ENCODE measurements at regions not wholly inside any gene's neighbourhood (a gene's known extent, or its start where the extent isn't known, plus 50 kb on each side); places are given as distances from the start of the nearest gene placed in this dataset.

GRCh38 chr10:31721096-31721495 lies 207.5 kb downstream of the ARHGAP12 start:
- POLR2A ChIA-PET: no interaction called here

GRCh38 chr10:31720546-31720945 lies 208.1 kb downstream of the ARHGAP12 start:
- 11% methylated on average over 1 of the region's 1 CpG for WGBS (ENCODE audit: missing lambda C conversion rate)
- no peak overlapping the region for H3K27ac ChIP-seq
- H3K4me1 ChIP-seq: no peaks in the 10 kb centered on the region
- TF ChIP-seq HOXB13 (CRISPR knock-in tag; IDR thresholded peaks at IDR 0.05; ENCODE audit: low read depth): no peak
- ATAC-seq (no peak), FAIRE-seq (no peak), DNase-seq (ENCODE audit: low read depth in 1 of 2, low spot score in 1 of 2) (no peak)
- CTCF ChIA-PET: no interaction called here
- H3K4me2 ChIP-seq: no peak overlapping the region
- POLR2A ChIA-PET: no interaction called here
- no peak overlapping the region for H3K4me3 ChIP-seq
- peaks cover 5% of the 10 kb centered on the region; the same call in 1 of the 3 replicates for H3K9me3 ChIP-seq

More at GRCh38 chr10:31721096-31721495, 207.5 kb downstream of the ARHGAP12 start:
- WGBS (ENCODE audit: missing lambda C conversion rate): 47% methylated on average over 5 of the region's 5 CpGs
- Histone ChIP-seq H3K9me3 (peaks cover 5% of the 10 kb centered on the region; the same call in 1 of the 3 replicates), H3K4me3 (no peak overlapping the region), H3K4me2 (no peak overlapping the region), H3K4me1 (no peaks in the 10 kb centered on the region), H3K27ac (no peak overlapping the region)
- ATAC-seq: no peak
- CTCF ChIA-PET: no interaction called here
- FAIRE-seq: no peak
- no peak for DNase-seq (ENCODE audit: low read depth in 1 of 2, low spot score in 1 of 2)
- TF ChIP-seq ELK1 (IDR thresholded peaks at IDR 0.05; ENCODE audit: low read depth, low read length) (no peak), ZFP36 (IDR thresholded peaks at IDR 0.05; ENCODE audit: borderline replicate concordance, partially characterized antibody) (no peak), HMGXB4 (CRISPR knock-in tag; IDR thresholded peaks at IDR 0.05; ENCODE audit: borderline replicate concordance) (no peak), POLR2AphosphoS2 (conservative IDR thresholded peaks at IDR 0.05; ENCODE audit: low read length) (no peak), NR3C1 (IDR thresholded peaks at IDR 0.05) (no peak), PHF8 (IDR thresholded peaks at IDR 0.05; ENCODE audit: borderline replicate concordance, low read depth) (no peak), CEBPB (IDR thresholded peaks at IDR 0.05) (no peak), POLR2A (IDR thresholded peaks at IDR 0.05; ENCODE audit: low read length) (no peak)

- no peaks in the 10 kb centered on the region for H3K4me1 ChIP-seq
- FAIRE-seq: no peak
- CTCF ChIA-PET: interaction anchor here (0.9 to 1.6 kb wide), 2 partner anchors 31 to 36 kb away, joined by 3 to 5 read pairs; no protein-coding TSS in a partner anchor
- H3K27ac ChIP-seq: no peak overlapping the region
- peaks cover 32% of the 10 kb centered on the region for H3K9me3 ChIP-seq
- H3K4me3 ChIP-seq: no peak overlapping the region
- POLR2A ChIA-PET: no interaction called here
- no peak overlapping the region for H3K4me2 ChIP-seq
- no peak for ATAC-seq
- no peak for DNase-seq (ENCODE audit: low read depth in 1 of 2, low spot score in 1 of 2)
- no peak for TF ChIP-seq BCL3 (IDR thresholded peaks at IDR 0.05)
- no peak for TF ChIP-seq RCOR1 (IDR thresholded peaks at IDR 0.05; ENCODE audit: low read depth, low read length)
- no peak for TF ChIP-seq EHF (CRISPR knock-in tag; IDR thresholded peaks at IDR 0.05)
- no peak for TF ChIP-seq BHLHE40 (IDR thresholded peaks at IDR 0.05; ENCODE audit: low read depth, low read length)
- TF ChIP-seq MAX (IDR thresholded peaks at IDR 0.05): no peak
- TF ChIP-seq SMC3 (IDR thresholded peaks at IDR 0.05): no peak
- TF ChIP-seq FOSB (CRISPR knock-in tag; IDR thresholded peaks at IDR 0.05): no peak
- no peak for TF ChIP-seq ZSCAN20 (CRISPR knock-in tag; IDR thresholded peaks at IDR 0.05)
- TF ChIP-seq ATOH8 (CRISPR knock-in tag; IDR thresholded peaks at IDR 0.05; ENCODE audit: low read depth): no peak
- TF ChIP-seq EHMT2 (IDR thresholded peaks at IDR 0.05; ENCODE audit: low read depth): no peak
- no peak for TF ChIP-seq E2F6 (IDR thresholded peaks at IDR 0.05; ENCODE audit: borderline replicate concordance, low read depth)
- no peak for TF ChIP-seq HES2 (IDR thresholded peaks at IDR 0.05)
Observed at GRCh38 chr10:31709476-31709875, 219.2 kb downstream of the ARHGAP12 start.
